ENCODE measurements at regions not wholly inside any gene's neighbourhood (a gene's known extent, or its start where the extent isn't known, plus 50 kb on each side); places are given as distances from the start of the nearest gene placed in this dataset.

DNA sequence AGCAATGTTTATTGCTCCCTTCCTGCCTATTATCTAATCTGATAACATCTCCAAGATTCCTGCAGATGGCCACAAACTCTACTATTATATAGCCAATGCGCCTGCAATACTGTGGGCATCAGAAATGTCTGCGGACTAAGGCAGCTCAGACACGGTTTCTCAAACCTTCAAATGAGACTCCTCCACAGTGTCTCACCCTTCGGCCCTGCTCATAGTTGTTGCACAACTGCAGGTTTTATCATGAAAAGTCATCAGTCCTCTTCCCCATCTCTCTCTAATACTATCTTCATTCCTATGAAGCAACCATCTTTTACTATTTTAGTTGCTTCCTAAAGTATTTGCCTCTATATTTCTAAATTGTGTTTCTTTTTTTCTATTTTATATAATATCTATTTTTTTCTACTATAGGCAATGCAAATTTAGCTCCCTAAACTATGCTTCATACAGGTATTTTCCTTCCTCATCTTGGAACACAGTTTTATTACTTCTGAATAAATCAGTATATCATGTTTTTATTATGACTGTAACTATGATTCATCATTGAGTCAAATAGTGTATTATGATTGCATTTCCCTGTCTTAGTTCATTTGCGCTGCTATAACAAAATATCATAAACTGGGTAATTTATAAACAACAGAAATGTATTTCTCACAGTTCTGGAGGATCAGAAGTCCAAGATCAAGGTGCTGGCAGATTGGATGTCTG is 129.7 kb upstream of the EDNRA start:
- H3K27me3 ChIP-seq (ENCODE audit: control insufficient read depth, insufficient read depth, low read length): no peaks in the 10 kb centered on the region
- no peak overlapping the region for H3K9ac ChIP-seq (ENCODE audit: low read length)
- H3K36me3 ChIP-seq (ENCODE audit: control insufficient read depth, low read depth, low read length): no peaks in the 10 kb centered on the region
- no peaks in the 10 kb centered on the region for H3K4me1 ChIP-seq (ENCODE audit: control insufficient read depth, low read depth, low read length)
- no peak overlapping the region for H3K4me3 ChIP-seq (ENCODE audit: low read length)
- H3K9me3 ChIP-seq (ENCODE audit: control insufficient read depth, low read depth, low read length): no peaks in the 10 kb centered on the region
- no peak overlapping the region for H3K27ac ChIP-seq (ENCODE audit: low read length)

DNA sequence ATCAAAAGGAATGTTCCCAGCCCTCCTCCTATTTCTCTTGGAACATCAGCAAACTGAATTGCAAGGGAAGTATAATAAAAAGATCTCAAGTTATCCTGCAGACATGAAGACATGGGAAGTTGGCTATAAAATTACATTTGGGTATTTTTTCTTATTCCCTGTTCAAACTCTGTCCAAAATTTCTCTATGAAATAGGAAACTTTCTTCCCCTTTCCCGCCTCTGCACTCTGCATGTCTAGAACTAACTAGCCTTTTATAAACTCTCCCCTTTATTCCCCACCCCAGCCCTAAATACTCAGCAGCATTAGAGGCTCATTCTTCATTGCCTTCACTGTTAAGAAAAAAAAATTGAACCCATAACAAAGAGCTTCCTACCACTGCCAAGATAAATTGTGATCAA is 126.7 kb upstream of the EDNRA start:
- H3K4me3 ChIP-seq (ENCODE audit: low read length): no peak overlapping the region
- no peaks in the 10 kb centered on the region for H3K27me3 ChIP-seq (ENCODE audit: control insufficient read depth, insufficient read depth, low read length)
- H3K9me3 ChIP-seq (ENCODE audit: control insufficient read depth, low read depth, low read length): no peaks in the 10 kb centered on the region
- H3K4me1 ChIP-seq (ENCODE audit: control insufficient read depth, low read depth, low read length): no peaks in the 10 kb centered on the region
- H3K36me3 ChIP-seq (ENCODE audit: control insufficient read depth, low read depth, low read length): no peaks in the 10 kb centered on the region
- H3K9ac ChIP-seq (ENCODE audit: low read length): no peak overlapping the region
- H3K27ac ChIP-seq (ENCODE audit: low read length): no peak overlapping the region

DNA sequence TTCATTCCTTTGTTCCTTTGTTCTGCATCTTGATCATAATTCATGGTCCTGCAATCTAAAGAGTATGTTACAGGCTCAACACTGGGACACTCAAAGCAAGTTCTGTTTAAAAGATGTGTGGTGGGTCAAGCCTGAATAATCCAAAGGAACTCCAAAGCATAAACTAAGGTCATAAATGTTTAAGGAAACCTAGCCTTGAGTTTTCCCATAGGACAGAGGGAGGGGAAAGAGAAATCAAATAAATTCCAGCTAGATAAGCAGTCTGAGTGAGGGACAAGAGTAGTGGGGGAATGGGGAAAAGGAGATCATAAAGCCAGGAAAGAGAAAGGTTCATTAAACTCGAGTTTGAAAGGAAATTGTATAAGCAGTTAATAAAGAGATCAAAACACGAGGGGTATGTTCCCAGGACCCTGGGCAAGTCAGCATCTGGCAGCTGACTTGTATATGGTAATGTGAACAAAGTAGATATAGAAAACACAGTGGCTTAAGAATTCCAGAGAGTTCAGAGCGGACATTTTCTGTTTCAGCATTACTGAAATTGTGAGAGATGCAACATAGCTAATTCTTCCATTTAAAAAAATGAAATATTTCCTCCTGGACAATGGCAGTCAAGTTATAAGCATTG is 125.8 kb upstream of the EDNRA start:
- no peak overlapping the region for H3K9ac ChIP-seq (ENCODE audit: low read length)
- no peak overlapping the region for H3K27ac ChIP-seq (ENCODE audit: low read length)
- H3K27me3 ChIP-seq (ENCODE audit: control insufficient read depth, insufficient read depth, low read length): no peaks in the 10 kb centered on the region
- no peaks in the 10 kb centered on the region for H3K9me3 ChIP-seq (ENCODE audit: control insufficient read depth, low read depth, low read length)
- no peaks in the 10 kb centered on the region for H3K36me3 ChIP-seq (ENCODE audit: control insufficient read depth, low read depth, low read length)
- H3K4me1 ChIP-seq (ENCODE audit: control insufficient read depth, low read depth, low read length): no peaks in the 10 kb centered on the region
- no peak overlapping the region for H3K4me3 ChIP-seq (ENCODE audit: low read length)

DNA sequence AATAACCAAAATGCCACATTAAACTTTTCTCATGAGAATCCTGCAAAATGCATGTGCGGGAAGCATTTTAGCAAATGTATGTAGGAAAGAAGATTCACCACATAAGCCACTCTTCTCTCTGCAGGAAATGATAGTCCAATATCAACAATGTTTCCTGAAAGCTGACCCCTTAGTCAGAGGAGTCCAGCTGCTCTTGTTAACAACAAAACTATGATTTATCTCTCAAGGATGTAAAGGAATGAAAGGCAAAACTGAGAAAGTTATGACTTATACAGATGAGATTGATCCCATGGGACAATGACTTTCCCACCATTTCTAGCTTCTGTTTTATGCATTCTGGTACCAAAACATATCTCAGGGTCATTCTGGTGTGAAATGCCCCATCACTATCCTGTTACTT is 125.0 kb upstream of the EDNRA start:
- no peaks in the 10 kb centered on the region for H3K36me3 ChIP-seq (ENCODE audit: control insufficient read depth, low read depth, low read length)
- H3K27ac ChIP-seq (ENCODE audit: low read length): no peak overlapping the region
- no peak overlapping the region for H3K4me3 ChIP-seq (ENCODE audit: low read length)
- H3K27me3 ChIP-seq (ENCODE audit: control insufficient read depth, insufficient read depth, low read length): no peaks in the 10 kb centered on the region
- no peak overlapping the region for H3K9ac ChIP-seq (ENCODE audit: low read length)
- no peaks in the 10 kb centered on the region for H3K4me1 ChIP-seq (ENCODE audit: control insufficient read depth, low read depth, low read length)
- no peaks in the 10 kb centered on the region for H3K9me3 ChIP-seq (ENCODE audit: control insufficient read depth, low read depth, low read length)

DNA sequence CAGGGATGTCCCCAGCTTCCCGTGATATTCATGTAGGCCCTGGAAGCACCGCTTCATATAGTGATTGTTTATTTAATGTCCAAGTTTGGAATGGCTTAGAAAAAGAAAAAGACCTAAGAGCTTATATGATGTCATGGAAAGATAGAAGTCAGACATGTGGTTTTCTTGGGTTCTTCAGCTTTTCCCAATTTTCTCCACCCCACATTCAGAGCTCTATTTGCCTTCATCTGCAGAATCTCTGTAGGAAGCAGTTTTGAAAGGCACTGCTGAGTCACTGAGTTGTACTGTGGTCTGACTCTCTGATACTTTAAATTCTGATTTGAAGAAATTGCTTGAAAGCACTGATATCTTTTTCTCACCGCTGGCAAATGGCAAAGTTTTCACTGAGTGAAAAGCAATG is 120.6 kb upstream of the EDNRA start:
- Histone ChIP-seq H3K4me1 (ENCODE audit: control insufficient read depth, low read depth, low read length) (no peaks in the 10 kb centered on the region), H3K36me3 (ENCODE audit: control insufficient read depth, low read depth, low read length) (no peaks in the 10 kb centered on the region), H3K9me3 (ENCODE audit: control insufficient read depth, low read depth, low read length) (no peaks in the 10 kb centered on the region), H3K9ac (ENCODE audit: low read length) (no peak overlapping the region), H3K27ac (ENCODE audit: low read length) (no peak overlapping the region), H3K27me3 (ENCODE audit: control insufficient read depth, insufficient read depth, low read length) (no peaks in the 10 kb centered on the region), H3K4me3 (ENCODE audit: low read length) (no peak overlapping the region)

DNA sequence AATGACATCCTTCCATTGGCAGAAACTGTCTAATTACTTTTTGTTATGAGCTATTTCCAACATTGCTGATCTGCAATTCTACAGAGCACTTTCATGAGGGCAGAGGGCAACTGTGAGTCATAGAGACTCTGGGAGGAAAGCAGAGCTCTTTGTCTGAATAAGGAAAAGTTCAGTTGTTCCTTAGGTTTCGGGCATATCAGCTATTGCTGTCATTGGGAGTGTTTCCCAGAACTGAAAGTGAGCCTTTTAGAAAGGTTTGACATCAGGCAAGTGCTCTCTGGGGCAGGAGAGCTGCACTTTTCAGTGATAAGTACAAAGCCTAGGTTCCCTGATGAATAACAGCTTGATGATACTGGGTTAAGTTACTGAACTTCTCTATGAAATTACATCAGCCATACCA is 119.2 kb upstream of the EDNRA start:
- Histone ChIP-seq H3K4me3 (ENCODE audit: low read length) (no peak overlapping the region), H3K27ac (ENCODE audit: low read length) (no peak overlapping the region), H3K27me3 (ENCODE audit: control insufficient read depth, insufficient read depth, low read length) (no peaks in the 10 kb centered on the region), H3K9ac (ENCODE audit: low read length) (no peak overlapping the region), H3K36me3 (ENCODE audit: control insufficient read depth, low read depth, low read length) (no peaks in the 10 kb centered on the region), H3K9me3 (ENCODE audit: control insufficient read depth, low read depth, low read length) (no peaks in the 10 kb centered on the region), H3K4me1 (ENCODE audit: control insufficient read depth, low read depth, low read length) (no peaks in the 10 kb centered on the region)

DNA sequence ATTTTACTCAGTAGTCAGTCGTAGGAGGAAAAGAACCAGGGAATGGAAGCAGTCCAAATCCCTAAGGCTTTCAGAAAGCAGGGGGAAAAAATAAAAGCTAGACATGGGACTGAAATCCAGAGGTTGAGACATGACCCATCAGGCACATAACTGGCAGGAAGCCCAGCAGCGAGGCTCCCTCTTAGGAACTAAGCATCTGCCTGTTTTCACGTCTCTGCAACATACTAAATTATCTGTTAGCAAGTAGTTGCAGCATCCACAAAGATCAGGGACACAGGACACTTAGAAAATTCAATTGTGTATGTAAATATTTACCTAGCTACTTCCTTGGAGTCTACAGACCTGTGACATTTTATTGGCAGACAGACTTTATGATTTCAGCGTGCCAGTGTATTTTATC is 118.0 kb upstream of the EDNRA start:
- Histone ChIP-seq H3K27ac (ENCODE audit: low read length) (no peak overlapping the region), H3K4me1 (ENCODE audit: control insufficient read depth, low read depth, low read length) (no peaks in the 10 kb centered on the region), H3K4me3 (ENCODE audit: low read length) (no peak overlapping the region), H3K9ac (ENCODE audit: low read length) (no peak overlapping the region), H3K36me3 (ENCODE audit: control insufficient read depth, low read depth, low read length) (no peaks in the 10 kb centered on the region), H3K27me3 (ENCODE audit: control insufficient read depth, insufficient read depth, low read length) (no peaks in the 10 kb centered on the region), H3K9me3 (ENCODE audit: control insufficient read depth, low read depth, low read length) (no peaks in the 10 kb centered on the region)

DNA sequence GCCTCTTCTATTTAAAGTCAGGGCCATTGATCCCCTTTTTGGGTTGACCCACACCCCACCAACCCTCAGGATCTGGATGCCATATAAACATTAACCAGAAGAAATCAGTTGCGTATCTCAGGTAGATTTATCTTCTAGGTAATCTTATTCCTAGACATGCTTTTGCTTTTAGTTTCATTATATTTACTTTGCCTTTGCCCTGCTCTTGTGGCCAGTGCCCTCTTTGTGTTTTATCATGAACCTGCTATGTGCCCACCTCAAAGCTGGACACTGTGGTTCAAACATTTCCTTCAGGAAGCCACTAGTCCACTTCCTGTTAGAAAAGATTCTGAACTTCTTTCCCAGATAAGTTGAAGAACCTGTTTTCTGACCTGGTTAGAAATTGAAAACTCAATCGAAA is 117.4 kb upstream of the EDNRA start:
- Histone ChIP-seq H3K27me3 (ENCODE audit: control insufficient read depth, insufficient read depth, low read length) (no peaks in the 10 kb centered on the region), H3K27ac (ENCODE audit: low read length) (no peak overlapping the region), H3K9me3 (ENCODE audit: control insufficient read depth, low read depth, low read length) (no peaks in the 10 kb centered on the region), H3K4me3 (ENCODE audit: low read length) (no peak overlapping the region), H3K4me1 (ENCODE audit: control insufficient read depth, low read depth, low read length) (no peaks in the 10 kb centered on the region), H3K9ac (ENCODE audit: low read length) (no peak overlapping the region), H3K36me3 (ENCODE audit: control insufficient read depth, low read depth, low read length) (no peaks in the 10 kb centered on the region)

DNA sequence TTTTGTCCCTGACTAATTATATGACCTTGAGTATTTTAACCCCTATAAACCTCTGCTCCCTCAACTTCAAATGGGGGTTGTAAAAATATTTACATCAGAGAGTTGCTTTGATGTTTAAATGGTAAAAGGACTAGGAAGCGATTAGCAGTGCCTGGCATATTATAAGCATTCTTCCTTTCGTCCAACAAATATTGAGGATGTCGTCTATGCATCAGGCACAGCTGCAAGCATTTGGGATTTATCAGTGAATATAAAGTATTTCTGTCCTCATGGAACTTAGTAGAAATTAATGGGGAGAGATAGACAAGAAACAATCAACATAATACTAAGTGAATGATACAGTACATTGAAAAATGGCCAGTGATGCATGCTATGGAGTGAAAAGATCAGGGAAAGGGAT is 115.5 kb upstream of the EDNRA start:
- no peak overlapping the region for H3K4me3 ChIP-seq (ENCODE audit: low read length)
- H3K9me3 ChIP-seq (ENCODE audit: control insufficient read depth, low read depth, low read length): no peaks in the 10 kb centered on the region
- H3K27me3 ChIP-seq (ENCODE audit: control insufficient read depth, insufficient read depth, low read length): no peaks in the 10 kb centered on the region
- no peak overlapping the region for H3K27ac ChIP-seq (ENCODE audit: low read length)
- no peaks in the 10 kb centered on the region for H3K4me1 ChIP-seq (ENCODE audit: control insufficient read depth, low read depth, low read length)
- H3K36me3 ChIP-seq (ENCODE audit: control insufficient read depth, low read depth, low read length): no peaks in the 10 kb centered on the region
- H3K9ac ChIP-seq (ENCODE audit: low read length): no peak overlapping the region

DNA sequence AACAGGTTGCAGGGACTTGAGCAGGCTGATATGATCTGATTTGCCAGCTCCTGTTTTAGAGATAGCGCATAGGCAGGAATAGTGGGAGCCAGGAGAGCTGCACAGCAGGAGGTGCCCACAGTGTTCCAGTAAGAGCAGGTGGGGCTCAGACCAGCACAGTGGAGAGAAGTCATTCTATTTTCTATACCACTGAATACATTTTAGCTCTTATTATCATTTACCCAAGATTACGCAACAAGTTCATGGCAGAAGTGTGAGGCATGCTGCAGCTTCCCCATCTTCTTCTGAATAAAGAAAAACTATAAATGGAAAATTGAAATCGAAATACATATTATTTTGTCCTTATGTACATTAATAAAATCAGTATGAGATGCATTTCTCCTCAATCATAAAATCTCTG is 114.7 kb upstream of the EDNRA start:
- no peaks in the 10 kb centered on the region for H3K36me3 ChIP-seq (ENCODE audit: control insufficient read depth, low read depth, low read length)
- no peak overlapping the region for H3K4me3 ChIP-seq (ENCODE audit: low read length)
- H3K27ac ChIP-seq (ENCODE audit: low read length): no peak overlapping the region
- no peaks in the 10 kb centered on the region for H3K27me3 ChIP-seq (ENCODE audit: control insufficient read depth, insufficient read depth, low read length)
- H3K9me3 ChIP-seq (ENCODE audit: control insufficient read depth, low read depth, low read length): no peaks in the 10 kb centered on the region
- no peaks in the 10 kb centered on the region for H3K4me1 ChIP-seq (ENCODE audit: control insufficient read depth, low read depth, low read length)
- H3K9ac ChIP-seq (ENCODE audit: low read length): no peak overlapping the region

DNA sequence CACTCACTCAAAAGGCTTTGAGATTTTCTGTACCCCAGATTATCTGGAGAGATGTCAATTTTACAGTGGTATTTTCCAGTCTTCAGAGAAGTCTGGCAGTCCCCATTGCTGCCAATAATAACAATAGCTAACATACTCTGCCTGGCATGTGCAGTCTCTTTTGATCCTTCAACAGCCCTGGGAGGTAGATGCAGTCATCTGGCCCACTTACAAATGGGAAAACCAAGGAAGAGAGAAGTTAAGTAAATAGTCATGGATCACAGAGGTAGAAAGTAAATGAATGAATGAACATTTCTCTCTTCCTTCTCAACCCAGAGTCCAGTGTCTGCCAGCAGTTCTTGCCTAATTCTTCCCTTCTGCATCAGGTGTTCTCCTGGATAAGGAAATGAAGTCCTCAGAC is 113.0 kb upstream of the EDNRA start:
- H3K27ac ChIP-seq (ENCODE audit: low read length): no peak overlapping the region
- H3K36me3 ChIP-seq (ENCODE audit: control insufficient read depth, low read depth, low read length): no peaks in the 10 kb centered on the region
- no peak overlapping the region for H3K4me3 ChIP-seq (ENCODE audit: low read length)
- no peaks in the 10 kb centered on the region for H3K27me3 ChIP-seq (ENCODE audit: control insufficient read depth, insufficient read depth, low read length)
- H3K4me1 ChIP-seq (ENCODE audit: control insufficient read depth, low read depth, low read length): no peaks in the 10 kb centered on the region
- no peak overlapping the region for H3K9ac ChIP-seq (ENCODE audit: low read length)
- no peaks in the 10 kb centered on the region for H3K9me3 ChIP-seq (ENCODE audit: control insufficient read depth, low read depth, low read length)

DNA sequence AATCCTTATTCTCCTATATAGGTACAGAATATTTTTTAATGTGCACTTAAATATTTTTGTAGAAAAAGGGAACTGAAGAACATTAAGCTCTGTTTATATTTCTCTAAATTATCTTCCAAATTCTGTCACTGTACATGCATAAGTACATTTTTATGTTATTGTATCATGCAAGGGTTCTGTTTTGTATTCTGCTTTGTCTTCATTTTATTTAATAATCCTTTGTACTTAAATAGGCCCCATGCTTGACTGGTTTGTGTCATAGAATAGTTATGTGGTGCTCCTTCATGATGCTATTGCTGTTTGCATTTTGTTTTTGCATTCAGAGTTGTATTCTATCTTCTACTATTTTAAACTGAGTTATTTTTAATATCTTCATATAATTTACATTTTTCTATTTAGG is 111.9 kb upstream of the EDNRA start:
- H3K4me3 ChIP-seq (ENCODE audit: low read length): no peak overlapping the region
- no peaks in the 10 kb centered on the region for H3K9me3 ChIP-seq (ENCODE audit: control insufficient read depth, low read depth, low read length)
- no peaks in the 10 kb centered on the region for H3K4me1 ChIP-seq (ENCODE audit: control insufficient read depth, low read depth, low read length)
- no peak overlapping the region for H3K9ac ChIP-seq (ENCODE audit: low read length)
- H3K27ac ChIP-seq (ENCODE audit: low read length): no peak overlapping the region
- no peaks in the 10 kb centered on the region for H3K36me3 ChIP-seq (ENCODE audit: control insufficient read depth, low read depth, low read length)
- no peaks in the 10 kb centered on the region for H3K27me3 ChIP-seq (ENCODE audit: control insufficient read depth, insufficient read depth, low read length)
